Psoas muscle (tissue), 7 donors: ENCODE measurements at regions not wholly inside any gene's neighbourhood (a gene's known extent, or its start where the extent isn't known, plus 50 kb on each side); places are given as distances from the start of the nearest gene placed in this dataset.
A peak's percentile ranks its signal among the peaks of the same experiment; 100 is the strongest.

Experiments
- ATAC-seq, 4 donors: fragments of 200-7000 bp; cut with Tn5 transposase; one replicate each; pipeline ENCODE4 v1.9.1; 2020; ENCODE audit warnings: moderate library complexity in 3 of 4, mild to moderate bottlenecking in 2 of 4
- DNase-seq, 2 donors: peaks; one replicate each; pipeline ENCODE4 v3.0.0-alpha.2; 2020
- H3K27ac ChIP-seq: fragments of 200-600 bp; one replicate; pipeline ENCODE4 v1.8.0; 2022
- H3K27me3 ChIP-seq, 3 donors: fragments of 200-600 bp in 1 of 3; one replicate each; pipeline versions ENCODE4 v1.6.1 to v1.8.0; 2013 to 2022; ENCODE audit warnings: low read length in 2 of 3, mild to moderate bottlenecking in 2 of 3, moderate library complexity in 1 of 3; ENCODE audit not compliant: insufficient read depth in 3 of 3
- H3K36me3 ChIP-seq, 2 donors: fragments of 200-600 bp in 1 of 2; one replicate each; pipeline versions ENCODE4 v1.6.1 to v1.8.0; 2013 to 2022; ENCODE audit warnings: low read depth in 1 of 2, mild to moderate bottlenecking in 1 of 2, moderate library complexity in 1 of 2; ENCODE audit not compliant: insufficient read depth in 1 of 2
- H3K4me1 ChIP-seq: fragments of 200-600 bp; one replicate; pipeline ENCODE4 v1.8.0; 2022
- H3K4me3 ChIP-seq: fragments of 200-600 bp; one replicate; pipeline ENCODE4 v1.8.0; 2022; ENCODE audit warnings: mild to moderate bottlenecking
- H3K9me3 ChIP-seq: fragments of 200-600 bp; one replicate; pipeline ENCODE4 v1.8.0; 2022
- WGBS, 3 donors: extraction: QIAGEN DNeasy Blood & Tissue Kit; methylation state at CpG; one replicate each; pipeline versions ENCODE4 v1.1.6 to v1.1.7; 2013; 5-methylcytosine and 5-hydroxymethylcytosine counted together
- intact Hi-C, 2 donors: fragments of 100-400 bp; cut with DNase I; formaldehyde crosslinking; loops; one replicate each; pipeline versions ENCODE4 v1.11.0 to v1.14.2; 2022
- TF ChIP-seq, protein P1 (sequence below): fragments of 200-600 bp; IDR thresholded peaks from one replicate; pipeline ENCODE4 v1.8.0; 2022; ENCODE audit warnings: antibody characterized with exemption
- donor health status: healthy with polysubstance abuse.
- donor health status: DM: no; HTN: no; CAD: no; lungs with moderate emphysema.
- donor health status: Bipolar disorder and iron deficiency.
- donor health status: healthy.
- donor health status: DM: yes; HTN: yes; CAD: no.
- donor health status: DM: no; HTN: no; CAD: no.
- donor health status: DM: yes; HTN: yes; CAD: no.

DNA sequence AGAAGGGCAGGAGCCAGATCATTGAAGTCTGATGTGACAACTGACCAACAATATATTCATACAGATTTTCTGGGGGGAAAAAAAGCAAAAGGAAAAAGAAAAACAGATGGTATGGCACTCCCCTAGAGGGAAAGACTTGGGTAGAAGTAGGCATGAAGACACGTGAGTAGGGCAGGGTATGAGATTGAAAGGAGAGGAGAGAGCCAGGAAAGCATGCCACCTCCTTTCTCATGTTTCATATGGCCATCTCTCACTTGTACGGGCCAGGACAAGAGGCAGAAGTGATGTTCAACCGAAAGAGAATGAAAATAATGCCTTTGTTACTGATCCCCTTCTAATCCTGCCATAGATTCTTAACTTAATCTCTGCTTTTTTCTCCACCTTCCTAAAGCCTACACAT lies 139.0 kb upstream of the ACTBL2 start:
- ATAC-seq = peak in 3 of 4 donors; percentile 57 to 62 (median 58)
- H3K4me3 ChIP-seq = no peak overlapping the region
- no peak for DNase-seq
- no peak overlapping the region for H3K27ac ChIP-seq
- no peaks in the 10 kb centered on the region for H3K27me3 ChIP-seq
- 23 to 36% (median 29%) methylated on average over 3 of the region's 3 CpGs for WGBS, 3 donors
- no peaks in the 10 kb centered on the region for H3K36me3 ChIP-seq
- no peaks in the 10 kb centered on the region for H3K4me1 ChIP-seq
- H3K9me3 ChIP-seq = no peaks in the 10 kb centered on the region
- intact Hi-C loops = no loop called here
- TF ChIP-seq, protein P1, sequence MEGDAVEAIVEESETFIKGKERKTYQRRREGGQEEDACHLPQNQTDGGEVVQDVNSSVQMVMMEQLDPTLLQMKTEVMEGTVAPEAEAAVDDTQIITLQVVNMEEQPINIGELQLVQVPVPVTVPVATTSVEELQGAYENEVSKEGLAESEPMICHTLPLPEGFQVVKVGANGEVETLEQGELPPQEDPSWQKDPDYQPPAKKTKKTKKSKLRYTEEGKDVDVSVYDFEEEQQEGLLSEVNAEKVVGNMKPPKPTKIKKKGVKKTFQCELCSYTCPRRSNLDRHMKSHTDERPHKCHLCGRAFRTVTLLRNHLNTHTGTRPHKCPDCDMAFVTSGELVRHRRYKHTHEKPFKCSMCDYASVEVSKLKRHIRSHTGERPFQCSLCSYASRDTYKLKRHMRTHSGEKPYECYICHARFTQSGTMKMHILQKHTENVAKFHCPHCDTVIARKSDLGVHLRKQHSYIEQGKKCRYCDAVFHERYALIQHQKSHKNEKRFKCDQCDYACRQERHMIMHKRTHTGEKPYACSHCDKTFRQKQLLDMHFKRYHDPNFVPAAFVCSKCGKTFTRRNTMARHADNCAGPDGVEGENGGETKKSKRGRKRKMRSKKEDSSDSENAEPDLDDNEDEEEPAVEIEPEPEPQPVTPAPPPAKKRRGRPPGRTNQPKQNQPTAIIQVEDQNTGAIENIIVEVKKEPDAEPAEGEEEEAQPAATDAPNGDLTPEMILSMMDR = no peak

GRCh38 chr5:57618767-57619381 lies 136.3 kb upstream of the ACTBL2 start:
- Histone ChIP-seq H3K4me3 (no peak overlapping the region), H3K36me3 (no peaks in the 10 kb centered on the region), H3K27me3 (no peaks in the 10 kb centered on the region), H3K4me1 (no peaks in the 10 kb centered on the region), H3K27ac (no peak overlapping the region), H3K9me3 (no peaks in the 10 kb centered on the region)
- intact Hi-C loops = no loop called here
- TF ChIP-seq, protein P1 = no peak
- ATAC-seq (no peak), DNase-seq (no peak)
- WGBS, 3 donors = 93 to 98% (median 95%) methylated on average over 4 of the region's 4 CpGs

GRCh38 chr5:57613741-57614140 lies 131.1 kb upstream of the ACTBL2 start:
- Histone ChIP-seq H3K36me3 (no peaks in the 10 kb centered on the region), H3K9me3 (no peaks in the 10 kb centered on the region), H3K27ac (no peak overlapping the region), H3K4me3 (no peak overlapping the region), H3K4me1 (no peaks in the 10 kb centered on the region), H3K27me3 (no peaks in the 10 kb centered on the region)
- TF ChIP-seq, protein P1 = no peak
- ATAC-seq = no peak
- DNase-seq = no peak
- intact Hi-C loops = no loop called here

- 60 to 63% (median 62%) methylated on average over 2 of the region's 2 CpGs for WGBS, 3 donors
- no peak for DNase-seq
- no peaks in the 10 kb centered on the region for H3K9me3 ChIP-seq
- H3K36me3 ChIP-seq = no peaks in the 10 kb centered on the region
- no peak overlapping the region for H3K4me3 ChIP-seq
- no peaks in the 10 kb centered on the region for H3K4me1 ChIP-seq
- intact Hi-C loops = no loop called here
- TF ChIP-seq, protein P1 = no peak
- no peak overlapping the region for H3K27ac ChIP-seq
- ATAC-seq = no peak
- H3K27me3 ChIP-seq = no peaks in the 10 kb centered on the region
These were observed 128.6 kb upstream of the ACTBL2 start for GRCh38 chr5:57611177-57611576.

DNA sequence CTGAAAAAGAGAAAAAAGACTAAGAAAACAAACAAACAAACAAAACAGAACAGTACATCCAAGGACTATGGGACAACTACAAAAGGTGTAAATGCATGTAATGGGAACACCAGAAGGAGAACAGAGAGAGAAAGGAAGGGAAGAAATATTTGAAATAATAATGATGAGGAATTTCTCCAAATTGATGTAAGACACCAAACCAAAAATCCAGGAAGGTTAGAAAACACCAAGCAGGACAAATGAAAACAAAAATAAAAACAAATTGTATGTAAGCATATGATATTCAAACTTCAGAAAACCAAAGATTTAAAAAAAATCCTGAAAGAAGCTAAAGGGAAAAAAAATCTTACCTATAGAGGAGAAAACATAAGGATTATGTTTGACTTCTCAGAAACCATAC lies 125.9 kb upstream of the ACTBL2 start:
- Histone ChIP-seq H3K9me3 (no peaks in the 10 kb centered on the region), H3K4me1 (no peaks in the 10 kb centered on the region), H3K27ac (no peak overlapping the region), H3K36me3 (no peaks in the 10 kb centered on the region), H3K27me3 (no peaks in the 10 kb centered on the region), H3K4me3 (no peak overlapping the region)
- no peak for ATAC-seq
- no peak for DNase-seq
- intact Hi-C loops = no loop called here
- TF ChIP-seq, protein P1 = no peak
